Nucleus accumbens (tissue), 56 donors: ENCODE measurements at regions not wholly inside any gene's neighbourhood (a gene's known extent, or its start where the extent isn't known, plus 50 kb on each side); places are given as distances from the start of the nearest gene placed in this dataset.

Experiments used
- DNase-seq, 56 donors: peaks; one replicate each; lab custom pipeline; 2025; lab: John Stamatoyannopoulos, UW

GRCh38 chr21:35770101-35770945 is 290.0 kb downstream of the SETD4 start:
- DNase-seq, result no peak

DNA sequence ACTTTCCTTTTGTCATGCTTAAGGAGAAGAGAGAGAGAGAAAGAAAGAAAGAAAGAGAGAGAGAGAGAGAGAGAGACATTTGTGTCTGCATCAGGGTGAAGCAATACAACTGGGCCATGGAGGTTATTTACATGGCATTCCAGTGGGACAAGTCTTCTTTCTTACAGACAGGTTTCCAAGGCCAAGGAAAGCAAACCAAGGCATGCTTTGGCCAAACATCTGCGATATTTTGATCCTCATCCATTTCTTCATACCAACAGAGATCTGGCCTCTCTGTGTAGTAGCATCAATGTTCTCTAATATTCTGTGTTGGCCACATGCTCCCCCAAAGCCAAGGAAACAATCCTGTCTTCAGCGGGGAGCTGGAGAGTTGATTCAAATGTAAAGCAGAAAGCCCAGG is 292.1 kb downstream of the SETD4 start:
- DNase-seq, result no peak

DNA sequence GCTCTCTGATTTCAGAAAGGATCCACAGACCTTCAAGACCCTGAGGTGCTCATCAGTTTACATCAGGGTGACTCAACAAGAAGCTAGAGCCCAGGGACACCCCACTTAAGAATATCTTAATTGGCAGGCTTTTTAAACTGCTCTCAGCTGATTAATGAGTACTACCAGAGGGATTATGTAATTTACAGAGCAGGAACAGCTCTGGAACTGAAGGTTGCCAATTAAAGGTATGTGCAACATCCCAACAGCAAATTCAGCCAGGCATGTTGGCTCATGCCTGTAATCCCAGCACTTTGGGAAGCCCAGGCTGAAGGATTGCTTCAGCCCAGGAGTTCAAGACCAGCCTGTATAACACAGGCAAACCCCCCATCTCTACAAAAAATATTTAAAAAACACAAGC is 295.7 kb downstream of the SETD4 start:
- no peak for DNase-seq

DNA sequence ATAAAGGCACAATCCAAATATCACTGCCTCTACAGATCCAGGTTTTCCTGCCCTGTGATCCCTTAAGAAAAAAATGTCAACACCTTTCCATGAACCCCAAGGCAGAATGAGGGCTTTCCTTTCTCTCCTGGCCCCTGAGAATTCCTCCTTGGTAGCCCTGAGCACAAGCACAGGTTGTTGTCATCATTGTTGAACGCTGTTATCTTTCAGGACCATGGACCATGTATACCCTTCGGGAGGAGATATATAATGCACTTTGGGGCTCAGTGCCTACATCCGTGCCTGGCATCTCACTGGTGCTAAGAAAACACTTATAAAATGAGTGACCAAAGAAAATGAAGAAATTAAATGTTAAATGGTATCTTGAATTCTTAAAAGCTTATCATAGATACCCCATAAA is 296.2 kb downstream of the SETD4 start:
- no peak for DNase-seq

DNA sequence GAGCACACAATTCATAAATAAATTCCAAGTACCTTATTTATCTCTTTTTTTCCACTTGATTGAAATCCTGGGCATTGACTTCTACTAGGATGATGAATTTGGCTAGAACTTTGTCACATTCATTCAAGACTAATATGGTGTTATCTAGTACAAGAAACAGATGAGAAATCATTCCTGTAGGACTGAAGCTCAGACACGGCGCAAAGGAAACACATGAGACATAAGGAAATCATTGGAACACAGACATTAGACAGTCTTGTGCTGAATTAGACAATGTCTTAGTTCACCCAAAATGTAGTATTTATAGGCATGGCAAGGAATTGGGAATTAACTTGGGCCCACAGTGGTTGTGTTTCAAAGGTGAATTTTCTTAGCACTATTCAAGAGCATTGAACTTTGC is 305.7 kb downstream of the SETD4 start:
- DNase-seq, result no peak

- no peak for DNase-seq
These were observed 307.0 kb downstream of the SETD4 start for GRCh38 chr21:35753308-35753707.

DNA sequence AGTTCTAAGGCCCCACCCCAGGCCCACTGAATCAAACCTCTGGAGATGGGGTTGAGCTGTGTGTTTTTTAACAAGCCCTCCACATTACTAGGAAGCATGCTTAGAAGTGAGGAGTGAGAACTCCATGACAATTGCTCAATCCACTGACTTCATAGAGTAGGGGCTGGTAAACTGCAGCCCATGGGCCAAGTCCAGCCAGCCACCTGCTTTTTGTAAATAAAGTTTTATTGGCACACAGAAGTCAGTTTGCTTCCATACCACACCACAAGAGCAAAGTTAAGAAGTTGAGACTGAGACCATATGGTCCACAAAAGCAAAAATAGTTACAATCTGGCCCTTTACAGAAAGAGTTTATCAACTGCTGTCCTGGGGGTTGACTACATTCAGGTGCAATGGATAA is 309.2 kb downstream of the SETD4 start:
- DNase-seq, result no peak

- no peak for DNase-seq
These were observed 310.4 kb downstream of the SETD4 start for GRCh38 chr21:35749904-35750303.

DNA sequence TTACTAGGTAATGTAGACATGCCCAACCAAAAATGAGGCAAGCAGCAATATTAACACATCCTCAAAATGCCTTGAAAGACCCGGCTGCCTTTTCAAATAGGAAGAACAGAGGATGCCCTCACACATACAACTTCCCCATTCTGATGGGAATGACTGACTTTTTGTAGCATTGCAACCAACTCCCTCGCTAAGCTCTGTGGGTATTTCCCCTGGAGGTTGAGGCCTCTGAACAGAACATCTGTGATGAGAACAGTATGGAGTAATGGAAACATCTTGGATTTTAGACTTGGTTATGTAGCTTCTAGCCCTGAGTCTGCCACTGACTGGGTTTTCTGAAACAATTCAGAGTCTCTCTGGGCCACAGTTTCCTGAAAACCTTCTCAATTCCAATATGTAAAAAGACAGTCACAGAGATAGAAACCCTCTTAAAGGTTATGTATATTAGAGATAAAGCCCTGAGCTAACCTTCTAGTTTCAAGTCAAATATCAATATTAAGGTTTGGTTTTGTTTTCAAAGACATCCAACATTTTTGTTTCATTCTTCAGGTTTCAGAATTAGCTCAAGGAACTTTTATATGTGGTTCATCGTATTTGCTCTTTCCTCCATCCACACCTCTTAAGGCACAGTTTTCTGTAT is 311.5 kb downstream of the SETD4 start:
- no peak for DNase-seq

DNA sequence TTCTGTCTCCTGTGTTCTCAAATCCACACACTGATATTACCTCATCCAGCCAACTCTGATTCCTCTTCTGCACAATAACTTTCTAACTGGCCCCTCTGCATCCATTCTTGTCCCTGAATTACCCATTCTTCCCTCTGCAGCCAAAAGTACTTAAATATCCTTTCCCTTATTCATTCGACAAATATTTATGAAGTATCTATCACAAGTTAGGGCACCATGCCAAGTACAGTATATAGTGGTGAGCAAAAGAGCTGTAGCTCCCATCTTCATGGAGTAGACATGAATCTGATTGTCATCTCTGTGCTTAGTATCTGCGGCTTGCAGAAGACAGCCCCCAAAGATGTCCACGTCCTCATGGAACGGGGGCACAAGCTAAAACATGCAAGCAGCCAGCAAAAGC is 316.8 kb downstream of the SETD4 start:
- no peak for DNase-seq

DNA sequence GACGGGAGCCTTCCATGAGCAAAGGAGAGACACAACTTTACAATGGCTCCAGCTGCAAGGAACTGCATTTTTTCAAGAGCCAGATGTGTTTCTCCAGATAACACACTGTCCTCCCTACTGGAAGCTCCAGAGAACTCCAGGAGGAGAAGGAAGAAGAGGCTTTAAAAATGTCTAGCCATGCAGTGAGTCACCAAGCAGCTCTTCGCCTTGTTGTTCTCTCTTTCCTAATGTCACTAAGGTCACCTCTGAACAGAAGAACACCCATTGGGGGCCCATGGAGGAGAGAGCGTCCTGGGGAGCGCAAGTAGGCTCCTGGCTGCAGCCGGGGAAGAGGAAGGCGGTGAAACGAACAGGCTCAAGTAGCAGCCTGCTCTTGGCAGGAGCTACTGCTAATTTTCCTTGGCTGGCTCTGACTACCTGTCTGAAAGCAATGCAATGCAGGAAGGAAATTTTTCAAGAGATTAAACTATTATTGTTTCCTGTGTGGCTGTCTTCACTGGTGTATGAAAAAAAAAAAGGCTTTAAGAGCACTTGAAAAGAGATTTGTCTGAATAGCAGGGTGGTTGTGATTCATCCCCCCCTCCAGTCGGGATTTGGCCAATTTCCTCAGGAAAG is 321.9 kb downstream of the SETD4 start:
- DNase-seq, result no peak

GRCh38 chr21:35737899-35738346 is 322.4 kb downstream of the SETD4 start:
- DNase-seq, result peak in 11 of 56 donors; percentile 2 to 32 (median 13)

DNA sequence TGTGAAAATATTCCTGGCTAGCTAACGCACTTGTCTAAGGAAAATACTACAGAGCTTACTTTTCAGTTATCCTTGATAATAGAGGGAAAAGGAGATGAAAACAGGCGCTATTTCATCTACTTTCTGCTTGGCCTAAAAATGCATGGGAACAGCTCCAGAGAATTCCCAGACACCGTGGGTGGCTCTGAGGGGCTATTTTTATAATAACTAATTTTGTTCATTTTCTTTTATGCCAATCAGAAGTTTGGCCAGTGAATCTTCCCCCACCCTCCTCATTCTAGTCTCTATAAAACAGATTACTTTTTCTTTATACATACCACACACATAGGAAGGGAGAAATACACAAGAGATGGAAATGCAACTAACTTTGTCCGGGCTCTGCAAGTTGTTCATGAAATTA is 322.9 kb downstream of the SETD4 start:
- no peak for DNase-seq

- no peak for DNase-seq
These were observed 327.5 kb downstream of the SETD4 start for GRCh38 chr21:35732788-35733187.

DNA sequence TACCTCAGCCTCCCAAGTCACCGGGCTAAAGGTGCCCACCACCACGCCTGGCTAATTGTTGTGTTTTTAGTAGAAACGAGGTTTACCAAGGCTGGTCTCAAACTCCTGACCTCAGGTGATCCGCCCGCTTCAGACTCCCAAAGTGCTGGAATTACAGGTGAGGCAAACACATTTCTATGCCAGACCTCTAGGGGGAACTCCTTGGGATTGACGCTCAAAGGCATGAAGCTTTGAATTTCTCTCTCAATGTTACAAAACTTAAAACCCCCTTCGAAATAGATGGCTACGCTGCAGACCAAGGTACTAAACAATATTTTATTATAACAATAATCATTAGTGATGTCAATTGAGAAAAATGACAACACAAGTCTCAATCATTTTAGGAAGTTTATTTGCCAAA is 330.0 kb downstream of the SETD4 start:
- no peak for DNase-seq

- no peak for DNase-seq
These were observed 332.5 kb downstream of the SETD4 start for GRCh38 chr21:35727830-35728229.

- no peak for DNase-seq
These were observed 336.2 kb downstream of the SETD4 start for GRCh38 chr21:35724156-35724555.

GRCh38 chr21:35721701-35722100 is 338.6 kb downstream of the SETD4 start:
- no peak for DNase-seq

DNA sequence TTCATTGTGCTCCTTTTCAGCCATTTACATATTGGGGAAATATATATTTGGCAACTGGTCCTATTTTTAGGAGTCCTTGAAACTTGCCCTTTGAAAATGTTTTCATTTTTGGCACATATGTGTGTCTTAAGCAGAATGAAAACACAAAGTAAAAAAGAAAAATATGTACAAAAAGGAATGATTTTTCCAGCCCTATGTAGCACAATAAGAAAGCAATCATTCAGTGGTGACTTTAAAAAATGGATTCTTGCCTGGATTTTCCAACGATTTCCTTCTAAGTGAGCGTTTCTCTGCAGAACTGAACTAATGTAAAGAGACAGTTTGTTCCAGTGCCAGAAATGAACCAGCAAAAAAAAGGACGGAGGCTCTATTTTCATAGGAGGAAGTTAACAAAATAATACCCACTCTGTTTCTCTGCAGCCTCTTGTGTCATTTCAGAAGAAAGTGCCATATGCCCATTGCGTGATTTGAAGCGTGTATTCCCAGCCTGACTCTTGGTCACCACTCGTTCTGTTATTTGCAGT is 340.1 kb downstream of the SETD4 start:
- peak in 5 of 56 donors; percentile 1 to 15 (median 1) for DNase-seq

DNA sequence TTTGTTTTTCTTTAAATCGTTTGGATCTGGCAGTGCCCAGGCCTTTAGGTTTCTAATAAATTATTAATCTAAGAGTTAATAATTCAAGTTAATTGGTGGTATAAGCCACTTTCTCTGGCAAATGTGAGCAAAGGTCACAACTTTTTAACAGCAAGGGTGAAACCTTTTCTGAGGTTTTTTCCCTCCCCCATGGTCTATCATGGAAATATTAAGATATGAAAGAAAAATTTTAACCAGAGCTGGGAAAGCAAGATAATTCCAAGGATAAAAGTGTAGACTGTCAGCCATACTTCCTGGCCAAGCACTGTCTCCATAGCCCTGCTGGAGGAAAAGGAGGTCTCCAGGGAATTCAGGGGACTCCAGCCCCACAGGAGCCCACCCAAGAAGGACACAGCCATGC is 341.2 kb downstream of the SETD4 start:
- no peak for DNase-seq

GRCh38 chr21:35716876-35717565 is 343.3 kb downstream of the SETD4 start:
- DNase-seq, result no peak
